Loucy (cell line): ENCODE measurements at regions not wholly inside any gene's neighbourhood (a gene's known extent, or its start where the extent isn't known, plus 50 kb on each side); places are given as distances from the start of the nearest gene placed in this dataset.

ENCODE experiments used
- H2AFZ ChIP-seq: fragments of 200-600 bp; sonication (generic); 2 replicates; pipeline ENCODE4 v1.6.0; 2016; ENCODE audit warnings: antibody characterized with exemption, mild to moderate bottlenecking, low read length, moderate library complexity
- H3F3A ChIP-seq: fragments of 200-600 bp; 2 replicates; pipeline ENCODE4 v1.6.0; 2016; ENCODE audit warnings: antibody characterized with exemption, low read depth, mild to moderate bottlenecking
- H3K27me3 ChIP-seq: fragments of 200-600 bp; sonication (generic); 2 replicates; pipeline ENCODE4 v1.6.1; 2014; ENCODE audit warnings: low read length, mild to moderate bottlenecking; ENCODE audit not compliant: insufficient read depth, poor library complexity, severe bottlenecking
- H3K36me3 ChIP-seq: fragments of 200-600 bp; sonication (generic); 2 replicates; pipeline ENCODE4 v1.6.1; 2016; ENCODE audit warnings: low read length; ENCODE audit not compliant: insufficient read depth
- H3K4me1 ChIP-seq: fragments of 200-600 bp; sonication (generic); 2 replicates; pipeline ENCODE4 v1.5.1; 2014; ENCODE audit warnings: low read length, mild to moderate bottlenecking; ENCODE audit not compliant: insufficient read depth, poor library complexity, severe bottlenecking
- H3K4me2 ChIP-seq: fragments of 200-600 bp; sonication (generic); 2 replicates; pipeline ENCODE4 v1.6.0; 2014; ENCODE audit warnings: antibody characterized with exemption, low read length, low read depth, mild to moderate bottlenecking; ENCODE audit not compliant: poor library complexity, severe bottlenecking
- H3K4me3 ChIP-seq: fragments of 200-600 bp; sonication (generic); 2 replicates; pipeline ENCODE4 v1.5.1; 2014; ENCODE audit warnings: low read length, mild to moderate bottlenecking, mixed read lengths; ENCODE audit not compliant: poor library complexity, severe bottlenecking
- H3K79me2 ChIP-seq: fragments of 200-600 bp; sonication (generic); 2 replicates; pipeline ENCODE4 v1.6.1; 2014; ENCODE audit warnings: low read length; ENCODE audit not compliant: insufficient read depth
- H3K9ac ChIP-seq: fragments of 200-600 bp; sonication (generic); 2 replicates; pipeline ENCODE4 v1.6.0; 2014; ENCODE audit warnings: mild to moderate bottlenecking, low read depth, low read length, moderate library complexity; ENCODE audit not compliant: poor library complexity, severe bottlenecking
- H3K9me2 ChIP-seq: fragments of 200-600 bp; sonication (generic); replicated peaks from 2 replicates; pipeline ENCODE4 v1.6.1; 2016; ENCODE audit warnings: low read depth, low read length, mixed read lengths
- H3K9me3 ChIP-seq: fragments of 200-600 bp; sonication (generic); 2 replicates; pipeline ENCODE4 v1.6.1; 2014; ENCODE audit warnings: mild to moderate bottlenecking, antibody characterized with exemption, low read length, low read depth; ENCODE audit not compliant: insufficient read depth
- H4K20me1 ChIP-seq: fragments of 200-600 bp; sonication (generic); 2 replicates; pipeline ENCODE4 v1.6.0; 2014; ENCODE audit warnings: antibody characterized with exemption, low read length, mild to moderate bottlenecking; ENCODE audit not compliant: insufficient read depth, poor library complexity, severe bottlenecking
- EZH2phosphoT487 ChIP-seq: fragments of 200-600 bp; IDR thresholded peaks from 2 replicates; pipeline ENCODE4 v1.6.1; 2018; ENCODE audit warnings: antibody characterized with exemption, mild to moderate bottlenecking, moderate library complexity, borderline replicate concordance
- TF ChIP-seq, protein P1 (sequence below): fragments of 200-600 bp; sonication (generic); conservative IDR thresholded peaks from 2 replicates; pipeline ENCODE4 v1.5.1; 2014; ENCODE audit warnings: mild to moderate bottlenecking, antibody characterized with exemption, low read length

DNA sequence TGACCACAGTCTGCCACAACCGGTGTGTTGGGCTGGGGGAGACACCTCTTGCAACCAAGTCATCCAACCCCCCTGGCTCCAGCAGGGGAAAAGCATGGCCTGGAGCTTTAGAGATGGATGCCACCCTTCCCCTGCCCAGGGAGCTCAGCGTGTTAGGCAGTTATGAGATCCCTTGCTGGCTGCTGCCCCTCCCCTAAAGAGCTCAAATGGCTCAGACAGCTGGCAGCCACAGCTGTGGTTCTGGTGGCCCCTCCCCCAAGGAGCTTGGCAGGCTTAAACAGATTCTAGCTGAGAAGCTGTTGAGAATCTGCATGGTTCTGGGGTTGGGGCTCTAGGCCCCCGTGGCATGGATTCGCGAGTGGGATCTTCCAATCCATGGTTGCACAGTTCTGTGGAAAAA is 64.7 kb downstream of the TEX51 start:
- no peaks in the 10 kb centered on the region for H3K27me3 ChIP-seq
- TF ChIP-seq, protein P1, sequence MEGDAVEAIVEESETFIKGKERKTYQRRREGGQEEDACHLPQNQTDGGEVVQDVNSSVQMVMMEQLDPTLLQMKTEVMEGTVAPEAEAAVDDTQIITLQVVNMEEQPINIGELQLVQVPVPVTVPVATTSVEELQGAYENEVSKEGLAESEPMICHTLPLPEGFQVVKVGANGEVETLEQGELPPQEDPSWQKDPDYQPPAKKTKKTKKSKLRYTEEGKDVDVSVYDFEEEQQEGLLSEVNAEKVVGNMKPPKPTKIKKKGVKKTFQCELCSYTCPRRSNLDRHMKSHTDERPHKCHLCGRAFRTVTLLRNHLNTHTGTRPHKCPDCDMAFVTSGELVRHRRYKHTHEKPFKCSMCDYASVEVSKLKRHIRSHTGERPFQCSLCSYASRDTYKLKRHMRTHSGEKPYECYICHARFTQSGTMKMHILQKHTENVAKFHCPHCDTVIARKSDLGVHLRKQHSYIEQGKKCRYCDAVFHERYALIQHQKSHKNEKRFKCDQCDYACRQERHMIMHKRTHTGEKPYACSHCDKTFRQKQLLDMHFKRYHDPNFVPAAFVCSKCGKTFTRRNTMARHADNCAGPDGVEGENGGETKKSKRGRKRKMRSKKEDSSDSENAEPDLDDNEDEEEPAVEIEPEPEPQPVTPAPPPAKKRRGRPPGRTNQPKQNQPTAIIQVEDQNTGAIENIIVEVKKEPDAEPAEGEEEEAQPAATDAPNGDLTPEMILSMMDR, result no peak
- TF ChIP-seq EZH2phosphoT487, result no peak
- no peaks in the 10 kb centered on the region for H4K20me1 ChIP-seq
- H2AFZ ChIP-seq, result no peak overlapping the region
- H3K9ac ChIP-seq, result no peak overlapping the region
- H3F3A ChIP-seq, result no peaks in the 10 kb centered on the region
- H3K79me2 ChIP-seq, result no peaks in the 10 kb centered on the region
- no peaks in the 10 kb centered on the region for H3K9me2 ChIP-seq
- no peaks in the 10 kb centered on the region for H3K4me1 ChIP-seq
- no peaks in the 10 kb centered on the region for H3K9me3 ChIP-seq
- no peaks in the 10 kb centered on the region for H3K36me3 ChIP-seq
- no peak overlapping the region for H3K4me2 ChIP-seq
- H3K4me3 ChIP-seq, result no peak overlapping the region

DNA sequence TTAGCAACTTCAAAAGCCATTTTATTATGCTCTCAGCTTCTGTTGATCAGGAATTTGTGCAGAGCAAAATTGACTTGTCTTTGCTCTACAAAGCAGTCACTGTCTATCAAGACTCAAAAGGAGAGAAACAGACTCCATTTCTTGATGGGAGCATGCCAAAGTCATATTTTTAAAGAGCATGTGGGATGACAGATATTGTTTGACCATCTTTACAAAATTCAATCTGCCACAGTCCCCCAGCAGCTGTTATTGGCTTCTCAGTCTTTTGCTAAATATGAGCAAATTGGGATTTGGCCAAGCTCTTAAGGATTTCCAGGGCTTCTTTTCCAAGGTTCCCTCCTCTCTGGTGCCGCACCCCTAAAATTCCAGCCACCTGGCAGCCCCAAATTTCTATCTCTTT is 67.9 kb downstream of the TEX51 start:
- Histone ChIP-seq H3F3A (no peaks in the 10 kb centered on the region), H4K20me1 (no peaks in the 10 kb centered on the region), H3K9ac (no peak overlapping the region), H3K27me3 (no peaks in the 10 kb centered on the region), H3K9me3 (no peaks in the 10 kb centered on the region), H2AFZ (no peak overlapping the region), H3K36me3 (no peaks in the 10 kb centered on the region), H3K79me2 (no peaks in the 10 kb centered on the region), H3K4me1 (no peaks in the 10 kb centered on the region), H3K9me2 (no peaks in the 10 kb centered on the region), H3K4me2 (no peak overlapping the region), H3K4me3 (no peak overlapping the region)
- no peak for TF ChIP-seq EZH2phosphoT487
- TF ChIP-seq, protein P1, result no peak

DNA sequence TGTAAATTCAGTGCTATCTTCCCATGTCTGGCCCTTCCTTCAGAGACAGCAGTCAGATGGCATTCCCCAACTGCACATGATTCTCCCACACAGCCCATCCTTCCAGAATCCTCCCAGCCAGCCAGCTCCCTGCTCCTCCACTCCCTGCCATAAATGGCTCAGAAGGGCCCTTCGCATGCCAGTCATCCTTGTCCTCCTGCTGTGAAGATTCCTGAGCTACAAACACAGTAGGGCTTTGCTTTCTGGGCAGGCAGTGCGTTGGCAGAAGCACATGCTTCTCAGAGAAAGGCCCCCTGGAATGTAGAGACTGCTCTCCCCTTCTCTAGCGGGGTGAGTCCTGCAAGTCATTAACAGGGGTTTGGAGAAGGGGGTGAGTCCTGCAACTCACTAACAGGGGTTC is 71.9 kb downstream of the TEX51 start:
- Histone ChIP-seq H3K27me3 (no peaks in the 10 kb centered on the region), H3K9ac (no peak overlapping the region), H3K4me3 (no peak overlapping the region), H3K79me2 (no peaks in the 10 kb centered on the region), H3K36me3 (no peaks in the 10 kb centered on the region), H2AFZ (no peak overlapping the region), H3K9me2 (no peaks in the 10 kb centered on the region), H3K4me1 (no peaks in the 10 kb centered on the region), H4K20me1 (no peaks in the 10 kb centered on the region), H3K9me3 (no peaks in the 10 kb centered on the region), H3F3A (no peaks in the 10 kb centered on the region), H3K4me2 (no peak overlapping the region)
- no peak for TF ChIP-seq EZH2phosphoT487
- TF ChIP-seq, protein P1, result no peak
